H9 (cell line): ENCODE measurements at regions not wholly inside any gene's neighbourhood (a gene's known extent, or its start where the extent isn't known, plus 50 kb on each side); places are given as distances from the start of the nearest gene placed in this dataset.

ENCODE experiments used
- DNase-seq: peaks from one replicate; pipeline ENCODE4 v3.0.0-alpha.2; 2017
- H2AFZ ChIP-seq: one replicate; pipeline ENCODE4 v1.6.1; 2013; ENCODE audit warnings: mild to moderate bottlenecking, low read length, control low read depth, moderate library complexity
- H2AK5ac ChIP-seq: 2 replicates; pipeline ENCODE4 v1.6.1; 2013; ENCODE audit warnings: low read length, control low read depth, mixed read lengths; ENCODE audit not compliant: insufficient read length
- H2BK120ac ChIP-seq: one replicate; pipeline ENCODE4 v1.6.1; 2013; ENCODE audit warnings: low read depth, mild to moderate bottlenecking, low read length, control low read depth, inconsistent platforms; ENCODE audit not compliant: poor library complexity, severe bottlenecking
- H2BK12ac ChIP-seq: 2 replicates; pipeline ENCODE4 v1.6.1; 2013; ENCODE audit warnings: low read length, control low read depth, mixed read lengths, low read depth; ENCODE audit not compliant: insufficient read length
- H2BK15ac ChIP-seq: 2 replicates; pipeline ENCODE4 v1.6.1; 2013; ENCODE audit warnings: low read depth, low read length, control low read depth
- H2BK20ac ChIP-seq: one replicate; pipeline ENCODE4 v1.6.1; 2013; ENCODE audit warnings: low read depth, mild to moderate bottlenecking, low read length, control low read depth, inconsistent platforms; ENCODE audit not compliant: poor library complexity, severe bottlenecking
- H2BK5ac ChIP-seq: 2 replicates; pipeline ENCODE4 v1.6.1; 2013; ENCODE audit warnings: low read length, control low read depth, mixed read lengths; ENCODE audit not compliant: insufficient read length
- H3K14ac ChIP-seq: 2 replicates; pipeline ENCODE4 v1.6.1; 2013; ENCODE audit warnings: low read length, control low read depth; ENCODE audit not compliant: insufficient read depth
- H3K18ac ChIP-seq: 2 replicates; pipeline ENCODE4 v1.6.1; 2013; ENCODE audit warnings: low read depth, mild to moderate bottlenecking, mixed read lengths, low read length, control low read depth; ENCODE audit not compliant: insufficient read length
- H3K23ac ChIP-seq: 2 replicates; pipeline ENCODE4 v1.6.1; 2013; ENCODE audit warnings: low read length, control low read depth, mixed read lengths, low read depth; ENCODE audit not compliant: insufficient read length
- H3K23me2 ChIP-seq: 2 replicates; pipeline ENCODE4 v1.6.1; 2013; ENCODE audit warnings: low read depth, mild to moderate bottlenecking, mixed read lengths, low read length, control low read depth; ENCODE audit not compliant: insufficient read length, poor library complexity, severe bottlenecking
- H3K27ac ChIP-seq: 2 replicates; pipeline ENCODE4 v1.5.1; 2013; ENCODE audit warnings: low read length, control low read depth, mixed read lengths, low read depth; ENCODE audit not compliant: insufficient read length
- H3K27me3 ChIP-seq: 2 replicates; pipeline ENCODE4 v1.6.1; 2013; ENCODE audit warnings: low read length, control low read depth, inconsistent platforms; ENCODE audit not compliant: insufficient read depth
- H3K4ac ChIP-seq: 2 replicates; pipeline ENCODE4 v1.6.1; 2013; ENCODE audit warnings: low read depth, mild to moderate bottlenecking, control low read depth, inconsistent platforms, low read length, moderate library complexity
- H3K4me1 ChIP-seq: 2 replicates; pipeline ENCODE4 v1.6.1; 2013; ENCODE audit warnings: low read length, control low read depth, inconsistent platforms; ENCODE audit not compliant: insufficient read depth
- H3K4me2 ChIP-seq: 2 replicates; pipeline ENCODE4 v1.6.1; 2013; ENCODE audit warnings: low read length, control low read depth, mixed read lengths; ENCODE audit not compliant: insufficient read length, insufficient read depth
- H3K56ac ChIP-seq: 2 replicates; pipeline ENCODE4 v1.6.1; 2013; ENCODE audit warnings: low read depth, mild to moderate bottlenecking, mixed read lengths, low read length, control low read depth; ENCODE audit not compliant: insufficient read length
- H3K79me1 ChIP-seq: 2 replicates; pipeline ENCODE4 v1.6.1; 2013; ENCODE audit warnings: low read depth, mild to moderate bottlenecking, moderate library complexity, low read length, control low read depth, inconsistent platforms; ENCODE audit not compliant: insufficient read depth, poor library complexity, severe bottlenecking
- H3K79me2 ChIP-seq: 2 replicates; pipeline ENCODE4 v1.6.1; 2013; ENCODE audit warnings: low read length, control low read depth, inconsistent platforms; ENCODE audit not compliant: insufficient read depth
- H3K9ac ChIP-seq: 2 replicates; pipeline ENCODE4 v1.6.1; 2013; ENCODE audit warnings: low read length, control low read depth, mixed read lengths; ENCODE audit not compliant: insufficient read length; ENCODE audit errors: extremely low read depth
- H3K9me3 ChIP-seq: one replicate; pipeline ENCODE4 v1.6.1; 2013; ENCODE audit warnings: low read depth, low read length, inconsistent platforms; ENCODE audit not compliant: control insufficient read depth
- H3T11ph ChIP-seq: one replicate; pipeline ENCODE4 v1.6.1; 2013; ENCODE audit warnings: mild to moderate bottlenecking, low read length, control low read depth, inconsistent platforms
- H4K20me1 ChIP-seq: one replicate; pipeline ENCODE4 v1.6.1; 2013; ENCODE audit not compliant: control insufficient read depth, insufficient read length, insufficient read depth
- H4K5ac ChIP-seq: 2 replicates; pipeline ENCODE4 v1.6.1; 2013; ENCODE audit warnings: low read depth, mild to moderate bottlenecking, mixed read lengths, low read length, control low read depth; ENCODE audit not compliant: insufficient read length
- H4K8ac ChIP-seq: replicated peaks from 2 replicates; pipeline ENCODE4 v1.6.1; 2013; ENCODE audit warnings: low read length, control low read depth, mixed read lengths, low read depth; ENCODE audit not compliant: insufficient read length
- H4K91ac ChIP-seq: 2 replicates; pipeline ENCODE4 v1.6.1; 2013; ENCODE audit warnings: low read depth, mild to moderate bottlenecking, moderate library complexity, mixed read lengths, low read length, control low read depth; ENCODE audit not compliant: insufficient read length
- H3K27ac Mint-ChIP-seq, 3 experiments: 2 replicates in 2 of 3; 3 replicates in 1 of 3; pipeline ENCODE4 v1.8.0; 2020 to 2021; ENCODE audit warnings: mixed read lengths in 3 of 3, mild to moderate bottlenecking in 1 of 3, moderate library complexity in 1 of 3
- H3K27me3 Mint-ChIP-seq: 2 replicates; pipeline ENCODE4 v1.8.0; 2021; ENCODE audit warnings: low read depth, mild to moderate bottlenecking, moderate library complexity, mixed read lengths
- H3K36me3 Mint-ChIP-seq, 3 experiments: 2 replicates in 2 of 3; 3 replicates in 1 of 3; pipeline ENCODE4 v1.8.0; 2020 to 2021; ENCODE audit warnings: low read depth in 3 of 3, mixed read lengths in 3 of 3; ENCODE audit not compliant: insufficient read depth in 1 of 3
- H3K4me1 Mint-ChIP-seq, 2 experiments: 2 replicates each; pipeline ENCODE4 v1.8.0; 2020; ENCODE audit warnings: mixed read lengths in 2 of 2
- H3K4me3 Mint-ChIP-seq, 2 experiments: 2 replicates in 1 of 2; 3 replicates in 1 of 2; pipeline ENCODE4 v1.8.0; 2020 to 2021; ENCODE audit warnings: mild to moderate bottlenecking in 2 of 2, mixed read lengths in 2 of 2, moderate library complexity in 1 of 2
- H3K9me3 Mint-ChIP-seq, 2 experiments: 2 replicates in 1 of 2; 3 replicates in 1 of 2; pipeline ENCODE4 v1.8.0; 2020; ENCODE audit warnings: mild to moderate bottlenecking in 2 of 2, mixed read lengths in 2 of 2, moderate library complexity in 1 of 2
- WGBS: extraction: QIAGEN DNeasy Blood & Tissue Kit; methylation state at CpG from one replicate; pipeline ENCODE4 v1.1.7; 2013; ENCODE audit warnings: missing lambda C conversion rate, low lambda C conversion rate, mixed read lengths; ENCODE audit not compliant: insufficient read length; ENCODE audit errors: extremely low coverage; 5-methylcytosine and 5-hydroxymethylcytosine counted together
- TF ChIP-seq, protein P1 (sequence below): fragments of 200-600 bp; sonication (generic); conservative IDR thresholded peaks from 3 replicates; pipeline ENCODE4 v1.8.0; 2021; ENCODE audit warnings: antibody characterized with exemption, mild to moderate bottlenecking

DNA sequence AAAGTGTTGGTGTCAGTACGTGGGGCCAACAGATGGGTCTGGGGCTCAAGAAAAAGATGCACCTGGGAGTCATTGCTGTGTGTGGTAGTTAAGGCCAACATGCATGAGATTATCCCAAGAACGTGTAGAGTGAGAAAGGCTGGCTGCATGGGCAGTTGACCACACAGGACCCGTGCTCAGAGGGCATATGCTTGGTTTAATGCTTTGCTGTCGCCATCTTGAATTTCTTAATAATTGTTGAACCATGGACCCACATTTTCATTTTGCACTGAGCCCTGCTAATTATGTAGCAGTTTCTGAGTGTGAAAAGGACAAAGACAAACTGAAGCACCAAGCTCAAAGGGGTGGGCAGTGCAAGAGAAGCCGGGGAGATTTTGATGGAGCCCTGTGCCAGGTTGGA is 148.1 kb downstream of the CYP26B1 start:
- no peak for DNase-seq
- H3K27ac Mint-ChIP-seq, result no peak overlapping the region
- Histone ChIP-seq H3K23ac (no peak overlapping the region), H3K79me2 (no peaks in the 10 kb centered on the region), H2AFZ (no peak overlapping the region), H3K9ac (no peak overlapping the region), H2BK12ac (no peak overlapping the region), H3K4me1 (peaks cover 3% of the 10 kb centered on the region; the same call in 1 of the 2 replicates), H3K27me3 (no peaks in the 10 kb centered on the region), H3K4me2 (no peak overlapping the region), H4K91ac (no peak overlapping the region), H4K5ac (no peak overlapping the region), H3K56ac (no peak overlapping the region), H3T11ph (no peak overlapping the region), H3K23me2 (no peaks in the 10 kb centered on the region), H3K4ac (no peak overlapping the region), H2BK20ac (no peak overlapping the region), H3K79me1 (no peaks in the 10 kb centered on the region), H3K27ac (no peak overlapping the region), H4K8ac (no peak overlapping the region), H3K9me3 (no peaks in the 10 kb centered on the region), H2BK5ac (no peak overlapping the region), H2BK15ac (no peak overlapping the region), H4K20me1 (no peaks in the 10 kb centered on the region), H2AK5ac (no peak overlapping the region), H2BK120ac (no peak overlapping the region), H3K18ac (no peak overlapping the region), H3K14ac (no peak overlapping the region)
- H3K9me3 Mint-ChIP-seq, result no peaks in the 10 kb centered on the region
- H3K27me3 Mint-ChIP-seq, result peaks cover under 1% of the 10 kb centered on the region; the same call in 1 of the 2 replicates
- WGBS, result no CpG with 5 or more reads among the region's 5 CpGs
- no peaks in the 10 kb centered on the region; a peak in 1 of 7 replicates for H3K36me3 Mint-ChIP-seq
- H3K4me1 Mint-ChIP-seq, result peaks cover 4 to 15% of the 10 kb centered on the region in 2 experiments
- TF ChIP-seq, protein P1, sequence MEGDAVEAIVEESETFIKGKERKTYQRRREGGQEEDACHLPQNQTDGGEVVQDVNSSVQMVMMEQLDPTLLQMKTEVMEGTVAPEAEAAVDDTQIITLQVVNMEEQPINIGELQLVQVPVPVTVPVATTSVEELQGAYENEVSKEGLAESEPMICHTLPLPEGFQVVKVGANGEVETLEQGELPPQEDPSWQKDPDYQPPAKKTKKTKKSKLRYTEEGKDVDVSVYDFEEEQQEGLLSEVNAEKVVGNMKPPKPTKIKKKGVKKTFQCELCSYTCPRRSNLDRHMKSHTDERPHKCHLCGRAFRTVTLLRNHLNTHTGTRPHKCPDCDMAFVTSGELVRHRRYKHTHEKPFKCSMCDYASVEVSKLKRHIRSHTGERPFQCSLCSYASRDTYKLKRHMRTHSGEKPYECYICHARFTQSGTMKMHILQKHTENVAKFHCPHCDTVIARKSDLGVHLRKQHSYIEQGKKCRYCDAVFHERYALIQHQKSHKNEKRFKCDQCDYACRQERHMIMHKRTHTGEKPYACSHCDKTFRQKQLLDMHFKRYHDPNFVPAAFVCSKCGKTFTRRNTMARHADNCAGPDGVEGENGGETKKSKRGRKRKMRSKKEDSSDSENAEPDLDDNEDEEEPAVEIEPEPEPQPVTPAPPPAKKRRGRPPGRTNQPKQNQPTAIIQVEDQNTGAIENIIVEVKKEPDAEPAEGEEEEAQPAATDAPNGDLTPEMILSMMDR, result no peak
- no peak overlapping the region for H3K4me3 Mint-ChIP-seq
